Liver (tissue), 3 donors: ENCODE measurements at regions not wholly inside any gene's neighbourhood (a gene's known extent, or its start where the extent isn't known, plus 50 kb on each side); places are given as distances from the start of the nearest gene placed in this dataset.

ENCODE experiments used
- ATF3 ChIP-seq: IDR thresholded peaks from 2 replicates; pipeline ENCODE4 v1.6.1; 2016; ENCODE audit warnings: antibody characterized with exemption
- CTCF ChIP-seq: fragments of 150-350 bp; IDR thresholded peaks from 2 replicates; pipeline ENCODE4 v1.5.1; 2017; ENCODE audit warnings: improper control_type of control experiment, low read depth, low read length; ENCODE audit not compliant: missing input control
- EGR1 ChIP-seq, 2 donors: IDR thresholded peaks; 2 replicates each; pipeline ENCODE4 v1.6.1; 2016 to 2018; ENCODE audit warnings: antibody characterized with exemption in 2 of 2, low read depth in 2 of 2
- FOXA1 ChIP-seq: IDR thresholded peaks from 2 replicates; pipeline ENCODE4 v1.6.1; 2016; ENCODE audit warnings: antibody characterized with exemption
- FOXA2 ChIP-seq: IDR thresholded peaks from 2 replicates; pipeline ENCODE4 v1.6.1; 2016; ENCODE audit warnings: antibody characterized with exemption
- GABPA ChIP-seq, 2 donors: IDR thresholded peaks in 1 of 2; conservative IDR thresholded peaks in 1 of 2; 2 replicates each; pipeline ENCODE4 v1.6.1; 2016; ENCODE audit warnings: antibody characterized with exemption in 2 of 2, mild to moderate bottlenecking in 1 of 2, moderate library complexity in 1 of 2
- HNF4A ChIP-seq, 2 donors: conservative IDR thresholded peaks; 2 replicates each; pipeline ENCODE4 v1.6.1; 2016; ENCODE audit warnings: antibody characterized with exemption in 2 of 2, mild to moderate bottlenecking in 2 of 2
- MAX ChIP-seq: IDR thresholded peaks from 2 replicates; pipeline ENCODE4 v1.6.1; 2016; ENCODE audit warnings: antibody characterized with exemption
- NR2F2 ChIP-seq: IDR thresholded peaks from 2 replicates; pipeline ENCODE4 v1.6.1; 2016; ENCODE audit warnings: antibody characterized with exemption
- RAD21 ChIP-seq, 2 donors: IDR thresholded peaks; 2 replicates each; pipeline ENCODE4 v1.6.1; 2016; ENCODE audit warnings: antibody characterized with exemption in 2 of 2, mild to moderate bottlenecking in 2 of 2
- RXRA ChIP-seq, 2 donors: IDR thresholded peaks; 2 replicates each; pipeline ENCODE4 v1.6.1; 2017 to 2018; ENCODE audit warnings: antibody characterized with exemption in 2 of 2, mild to moderate bottlenecking in 1 of 2
- TAF1 ChIP-seq: conservative IDR thresholded peaks from 2 replicates; pipeline ENCODE4 v1.6.1; 2016; ENCODE audit warnings: antibody characterized with exemption, mild to moderate bottlenecking
- YY1 ChIP-seq: IDR thresholded peaks from 2 replicates; pipeline ENCODE4 v1.6.1; 2016; ENCODE audit warnings: antibody characterized with exemption, mild to moderate bottlenecking
- TF ChIP-seq, protein P1 (sequence below): IDR thresholded peaks from 2 replicates; pipeline ENCODE4 v1.6.1; 2016; ENCODE audit warnings: antibody characterized with exemption, mild to moderate bottlenecking
- donor health status: healthy.
- donor health status: healthy.

DNA sequence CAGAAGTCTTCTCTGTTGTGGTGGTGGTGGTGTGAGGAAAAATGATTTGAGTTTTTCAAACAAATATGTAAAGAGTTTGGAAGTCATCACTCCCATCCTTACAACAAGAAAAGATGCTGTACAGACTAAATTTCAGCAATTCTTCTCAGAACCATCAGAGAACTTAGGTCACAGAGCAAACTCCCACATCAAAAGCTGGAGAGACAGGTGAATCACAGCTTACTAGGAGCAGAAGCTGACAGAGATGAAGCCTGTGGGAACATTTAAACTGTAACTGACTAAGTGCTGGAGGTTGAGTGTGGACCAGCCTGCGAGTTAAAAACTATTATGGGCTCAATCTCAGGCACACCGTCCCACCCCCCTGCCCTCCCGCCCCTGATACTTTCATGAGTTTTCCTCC, 97.3 kb downstream of the AKR1D1 start:
- no peak for TF ChIP-seq GABPA (IDR thresholded peaks at IDR 0.05 in 1 of 2, conservative IDR thresholded peaks at IDR 0.05 in 1 of 2)
- TF ChIP-seq CTCF = no peak
- TF ChIP-seq TAF1 = no peak
- TF ChIP-seq HNF4A (conservative IDR thresholded peaks at IDR 0.05) = no peak
- no peak for TF ChIP-seq ATF3
- TF ChIP-seq FOXA1 = no peak
- no peak for TF ChIP-seq YY1
- TF ChIP-seq FOXA2 = no peak
- TF ChIP-seq RAD21 (IDR thresholded peaks at IDR 0.05) = no peak
- TF ChIP-seq RXRA (IDR thresholded peaks at IDR 0.05) = no peak
- TF ChIP-seq, protein P1, sequence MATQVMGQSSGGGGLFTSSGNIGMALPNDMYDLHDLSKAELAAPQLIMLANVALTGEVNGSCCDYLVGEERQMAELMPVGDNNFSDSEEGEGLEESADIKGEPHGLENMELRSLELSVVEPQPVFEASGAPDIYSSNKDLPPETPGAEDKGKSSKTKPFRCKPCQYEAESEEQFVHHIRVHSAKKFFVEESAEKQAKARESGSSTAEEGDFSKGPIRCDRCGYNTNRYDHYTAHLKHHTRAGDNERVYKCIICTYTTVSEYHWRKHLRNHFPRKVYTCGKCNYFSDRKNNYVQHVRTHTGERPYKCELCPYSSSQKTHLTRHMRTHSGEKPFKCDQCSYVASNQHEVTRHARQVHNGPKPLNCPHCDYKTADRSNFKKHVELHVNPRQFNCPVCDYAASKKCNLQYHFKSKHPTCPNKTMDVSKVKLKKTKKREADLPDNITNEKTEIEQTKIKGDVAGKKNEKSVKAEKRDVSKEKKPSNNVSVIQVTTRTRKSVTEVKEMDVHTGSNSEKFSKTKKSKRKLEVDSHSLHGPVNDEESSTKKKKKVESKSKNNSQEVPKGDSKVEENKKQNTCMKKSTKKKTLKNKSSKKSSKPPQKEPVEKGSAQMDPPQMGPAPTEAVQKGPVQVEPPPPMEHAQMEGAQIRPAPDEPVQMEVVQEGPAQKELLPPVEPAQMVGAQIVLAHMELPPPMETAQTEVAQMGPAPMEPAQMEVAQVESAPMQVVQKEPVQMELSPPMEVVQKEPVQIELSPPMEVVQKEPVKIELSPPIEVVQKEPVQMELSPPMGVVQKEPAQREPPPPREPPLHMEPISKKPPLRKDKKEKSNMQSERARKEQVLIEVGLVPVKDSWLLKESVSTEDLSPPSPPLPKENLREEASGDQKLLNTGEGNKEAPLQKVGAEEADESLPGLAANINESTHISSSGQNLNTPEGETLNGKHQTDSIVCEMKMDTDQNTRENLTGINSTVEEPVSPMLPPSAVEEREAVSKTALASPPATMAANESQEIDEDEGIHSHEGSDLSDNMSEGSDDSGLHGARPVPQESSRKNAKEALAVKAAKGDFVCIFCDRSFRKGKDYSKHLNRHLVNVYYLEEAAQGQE = no peak
- no peak for TF ChIP-seq EGR1 (IDR thresholded peaks at IDR 0.05; ENCODE audit: low read depth in 2 of 2)
- no peak for TF ChIP-seq MAX
- no peak for TF ChIP-seq NR2F2
